Central memory CD8-positive, alpha-beta T cell (primary cell): ENCODE measurements at regions not wholly inside any gene's neighbourhood (a gene's known extent, or its start where the extent isn't known, plus 50 kb on each side); places are given as distances from the start of the nearest gene placed in this dataset.

Experiments
- ATAC-seq: fragments of 150-1000 bp; cut with Tn5 transposase; replicated peaks from 2 replicates; pipeline ENCODE4 v1.10.0; 2022; ENCODE audit warnings: mild to moderate bottlenecking, moderate FRiP score, moderate number of reproducible peaks; ENCODE audit not compliant: poor library complexity, severe bottlenecking; ENCODE audit errors: extremely low read depth
- DNase-seq, 2 donors: peaks; one replicate each; pipeline ENCODE4 v3.0.0; 2021; ENCODE audit warnings: low spot score in 2 of 2
- H3K27ac Mint-ChIP-seq: one replicate; pipeline ENCODE4 v1.8.0; 2022; ENCODE audit warnings: low read depth, mild to moderate bottlenecking, moderate library complexity, mixed read lengths
- H3K27me3 Mint-ChIP-seq: one replicate; pipeline ENCODE4 v1.8.0; 2022; ENCODE audit warnings: mixed read lengths
- H3K36me3 Mint-ChIP-seq: one replicate; pipeline ENCODE4 v1.8.0; 2022; ENCODE audit warnings: mild to moderate bottlenecking, moderate library complexity, mixed read lengths; ENCODE audit not compliant: insufficient read depth
- H3K4me1 Mint-ChIP-seq: one replicate; pipeline ENCODE4 v1.8.0; 2022; ENCODE audit warnings: mixed read lengths
- H3K4me3 Mint-ChIP-seq: one replicate; pipeline ENCODE4 v1.8.0; 2022; ENCODE audit warnings: mild to moderate bottlenecking, moderate library complexity, mixed read lengths
- H3K9me3 Mint-ChIP-seq: one replicate; pipeline ENCODE4 v1.8.0; 2022; ENCODE audit warnings: mixed read lengths

- Mint-ChIP-seq H3K4me1 (no peaks in the 10 kb centered on the region), H3K9me3 (peaks cover 26% of the 10 kb centered on the region), H3K36me3 (no peaks in the 10 kb centered on the region), H3K27ac (no peak overlapping the region), H3K4me3 (no peak overlapping the region), H3K27me3 (no peaks in the 10 kb centered on the region)
- no peak for DNase-seq
- ATAC-seq, result no peak
Observed at GRCh38 chr4:156173937-156174336, 220.3 kb upstream of the CTSO start.

DNA sequence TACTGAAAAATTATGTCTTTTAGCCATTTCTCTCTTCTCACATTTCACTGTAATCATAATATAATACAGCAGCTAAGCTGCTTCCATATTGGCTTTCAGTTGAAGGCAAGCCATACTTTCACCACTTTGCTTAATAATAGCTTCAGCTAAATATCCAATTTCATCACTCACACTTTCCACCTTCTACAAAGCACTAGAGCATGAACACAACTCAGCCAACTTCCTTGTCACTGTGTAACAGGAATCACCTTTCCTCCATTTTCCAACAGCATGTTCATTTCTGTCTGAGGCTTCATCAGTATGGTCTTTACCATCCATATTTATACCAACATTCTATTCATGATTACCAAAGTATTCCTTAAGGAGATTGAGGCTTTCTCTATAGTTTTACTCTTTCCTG, 219.8 kb upstream of the CTSO start:
- no peaks in the 10 kb centered on the region for H3K4me1 Mint-ChIP-seq
- H3K27ac Mint-ChIP-seq, result no peak overlapping the region
- DNase-seq (no peak), ATAC-seq (no peak)
- H3K4me3 Mint-ChIP-seq, result no peak overlapping the region
- H3K27me3 Mint-ChIP-seq, result no peaks in the 10 kb centered on the region
- H3K36me3 Mint-ChIP-seq, result no peaks in the 10 kb centered on the region
- peaks cover 26% of the 10 kb centered on the region for H3K9me3 Mint-ChIP-seq

DNA sequence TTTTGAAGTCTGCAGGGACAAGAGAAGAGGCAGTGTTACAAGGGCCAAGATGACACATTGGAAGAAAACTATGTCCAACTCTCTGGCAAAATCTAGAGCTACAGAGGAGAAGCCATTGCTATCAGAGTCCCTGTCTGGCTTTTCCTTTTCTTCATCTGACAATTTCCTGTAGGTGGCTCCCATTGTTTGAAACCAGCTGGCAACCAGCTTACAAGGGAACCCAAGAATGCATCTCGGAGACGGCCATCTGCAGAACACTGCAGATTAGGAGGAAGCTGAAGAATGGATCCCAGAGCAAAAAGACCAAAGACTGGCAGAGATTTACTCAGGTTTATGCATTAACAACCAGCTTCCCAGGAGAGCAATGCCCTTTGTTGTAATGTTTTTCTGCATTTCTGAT, 216.2 kb upstream of the CTSO start:
- ATAC-seq (no peak), DNase-seq (no peak)
- no peak overlapping the region for H3K4me3 Mint-ChIP-seq
- H3K9me3 Mint-ChIP-seq, result peaks cover 18% of the 10 kb centered on the region
- no peaks in the 10 kb centered on the region for H3K4me1 Mint-ChIP-seq
- H3K36me3 Mint-ChIP-seq, result no peaks in the 10 kb centered on the region
- H3K27me3 Mint-ChIP-seq, result no peaks in the 10 kb centered on the region
- no peak overlapping the region for H3K27ac Mint-ChIP-seq

DNA sequence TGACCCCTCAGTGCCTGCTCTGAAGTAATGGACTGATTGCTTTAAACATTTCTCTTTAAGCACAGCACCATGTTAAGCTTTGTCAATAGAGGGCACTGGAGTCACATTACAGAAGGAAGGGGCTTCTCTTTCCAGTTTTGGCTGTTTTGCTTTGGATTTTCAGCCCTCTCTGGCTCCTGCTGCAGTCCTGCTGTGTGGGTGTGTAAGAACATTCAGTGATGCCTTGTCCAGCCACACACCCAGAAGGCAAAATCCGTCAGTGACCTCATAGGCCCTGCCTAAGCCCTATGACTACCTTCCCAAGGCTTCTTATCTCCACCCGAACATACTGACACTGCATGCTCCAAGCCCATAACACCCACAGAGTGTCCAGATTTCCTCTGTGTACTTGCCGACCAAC, 215.3 kb upstream of the CTSO start:
- no peaks in the 10 kb centered on the region for H3K36me3 Mint-ChIP-seq
- no peaks in the 10 kb centered on the region for H3K27me3 Mint-ChIP-seq
- DNase-seq, result no peak
- no peaks in the 10 kb centered on the region for H3K4me1 Mint-ChIP-seq
- H3K4me3 Mint-ChIP-seq, result no peak overlapping the region
- peaks cover 21% of the 10 kb centered on the region for H3K9me3 Mint-ChIP-seq
- H3K27ac Mint-ChIP-seq, result no peak overlapping the region
- ATAC-seq, result no peak

DNA sequence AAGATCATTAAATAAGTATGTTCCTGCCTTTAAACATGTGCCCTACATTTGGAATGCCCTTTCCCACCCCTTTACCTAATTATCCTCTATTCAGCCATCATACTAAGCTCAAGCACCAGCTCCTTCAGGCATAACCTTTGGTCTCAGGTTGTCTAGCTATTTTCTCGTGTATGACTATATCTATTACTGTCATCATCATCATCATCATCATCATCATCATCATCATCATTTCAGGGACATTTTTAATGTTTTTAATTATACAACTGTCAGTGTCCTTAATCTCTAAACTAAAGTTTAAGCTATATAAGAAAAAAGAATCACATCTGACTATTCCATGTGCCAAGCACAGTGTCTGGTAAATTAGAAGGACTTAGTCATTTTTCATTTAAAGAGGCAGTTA, 214.6 kb upstream of the CTSO start:
- DNase-seq, result no peak
- ATAC-seq, result no peak
- H3K4me3 Mint-ChIP-seq, result no peak overlapping the region
- no peaks in the 10 kb centered on the region for H3K36me3 Mint-ChIP-seq
- H3K27me3 Mint-ChIP-seq, result no peaks in the 10 kb centered on the region
- H3K9me3 Mint-ChIP-seq, result peaks cover 21% of the 10 kb centered on the region
- H3K4me1 Mint-ChIP-seq, result no peaks in the 10 kb centered on the region
- no peak overlapping the region for H3K27ac Mint-ChIP-seq

- H3K27ac Mint-ChIP-seq, result no peak overlapping the region
- no peaks in the 10 kb centered on the region for H3K4me1 Mint-ChIP-seq
- DNase-seq (no peak), ATAC-seq (no peak)
- H3K4me3 Mint-ChIP-seq, result no peak overlapping the region
- no peaks in the 10 kb centered on the region for H3K36me3 Mint-ChIP-seq
- peaks cover 5% of the 10 kb centered on the region for H3K9me3 Mint-ChIP-seq
- no peaks in the 10 kb centered on the region for H3K27me3 Mint-ChIP-seq
Observed at GRCh38 chr4:156158747-156159146, 205.1 kb upstream of the CTSO start.

DNA sequence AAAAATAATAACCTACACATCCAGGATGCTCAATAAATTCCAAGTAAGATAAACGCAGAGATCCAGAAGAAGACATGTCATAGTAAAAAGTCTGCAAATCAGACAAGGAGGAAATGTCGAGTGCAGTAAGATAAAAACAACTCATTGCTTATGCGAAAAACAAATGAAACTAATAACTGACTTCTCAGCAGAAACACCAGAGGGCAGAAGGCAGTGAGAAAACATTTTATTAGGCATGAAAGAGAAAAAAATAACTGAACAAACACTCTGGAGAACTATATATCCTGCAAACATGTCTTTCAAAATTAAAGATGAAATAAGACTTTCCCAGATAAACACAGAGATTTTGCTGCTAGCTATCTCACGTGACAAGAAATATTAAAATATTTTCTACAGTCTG, 201.3 kb upstream of the CTSO start:
- H3K9me3 Mint-ChIP-seq, result peaks cover 13% of the 10 kb centered on the region
- H3K27me3 Mint-ChIP-seq, result no peaks in the 10 kb centered on the region
- no peak overlapping the region for H3K4me3 Mint-ChIP-seq
- no peak for ATAC-seq
- H3K36me3 Mint-ChIP-seq, result no peaks in the 10 kb centered on the region
- no peak overlapping the region for H3K27ac Mint-ChIP-seq
- no peaks in the 10 kb centered on the region for H3K4me1 Mint-ChIP-seq
- DNase-seq, result no peak

GRCh38 chr4:156146571-156146970, 192.9 kb upstream of the CTSO start:
- ATAC-seq, result no peak
- no peaks in the 10 kb centered on the region for H3K9me3 Mint-ChIP-seq
- H3K36me3 Mint-ChIP-seq, result no peaks in the 10 kb centered on the region

DNA sequence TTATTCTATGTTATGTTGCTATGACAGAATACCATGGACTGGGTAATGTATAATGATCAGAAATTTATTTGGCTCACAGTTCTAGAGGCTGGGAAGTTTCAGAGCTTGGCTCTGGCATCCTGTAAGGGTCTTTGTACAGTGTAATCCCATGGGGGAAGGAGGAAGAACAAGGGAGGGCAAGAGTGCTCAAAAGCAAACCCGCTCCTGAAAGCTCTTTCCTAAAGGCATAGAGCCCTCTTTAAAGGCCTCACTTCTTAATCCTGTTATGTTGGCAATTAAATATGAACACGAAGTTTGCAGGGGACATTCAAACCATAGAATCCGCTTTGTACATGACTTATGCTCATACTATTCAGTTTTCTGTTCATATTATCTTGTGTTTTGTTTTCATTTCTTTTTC, 191.3 kb upstream of the CTSO start:
- DNase-seq (no peak), ATAC-seq (no peak)
- Mint-ChIP-seq H3K9me3 (no peaks in the 10 kb centered on the region), H3K36me3 (no peaks in the 10 kb centered on the region), H3K27me3 (no peaks in the 10 kb centered on the region), H3K4me1 (no peaks in the 10 kb centered on the region), H3K4me3 (no peak overlapping the region), H3K27ac (no peak overlapping the region)

More at GRCh38 chr4:156146571-156146970, 192.9 kb upstream of the CTSO start:
- no peak for DNase-seq
- Mint-ChIP-seq H3K27me3 (no peaks in the 10 kb centered on the region), H3K4me3 (no peak overlapping the region), H3K4me1 (no peaks in the 10 kb centered on the region), H3K27ac (no peak overlapping the region)

DNA sequence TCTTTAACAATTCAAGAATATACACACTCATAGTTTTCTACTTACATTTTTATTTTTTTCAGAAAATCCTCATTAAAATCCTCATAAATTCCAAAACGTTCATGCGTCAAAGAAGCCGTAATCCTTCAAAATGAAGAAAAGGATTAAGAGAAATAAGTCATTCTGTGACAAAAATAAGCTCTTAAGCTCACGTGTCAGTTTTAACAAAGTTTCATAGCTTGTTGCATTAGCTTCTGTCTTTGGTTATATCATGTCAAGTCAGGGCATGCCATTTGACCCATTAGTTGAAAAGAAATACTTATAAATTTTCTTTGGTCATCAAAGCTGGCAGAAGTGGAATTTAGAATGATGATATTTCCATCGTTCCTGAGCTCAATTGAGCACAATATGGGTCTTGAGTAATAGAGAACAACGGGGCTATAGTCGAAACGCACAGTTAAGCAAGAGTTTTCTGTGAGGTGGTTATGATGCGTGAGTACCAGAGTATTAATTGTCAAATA, 185.2 kb upstream of the CTSO start:
- H3K36me3 Mint-ChIP-seq, result no peaks in the 10 kb centered on the region

DNA sequence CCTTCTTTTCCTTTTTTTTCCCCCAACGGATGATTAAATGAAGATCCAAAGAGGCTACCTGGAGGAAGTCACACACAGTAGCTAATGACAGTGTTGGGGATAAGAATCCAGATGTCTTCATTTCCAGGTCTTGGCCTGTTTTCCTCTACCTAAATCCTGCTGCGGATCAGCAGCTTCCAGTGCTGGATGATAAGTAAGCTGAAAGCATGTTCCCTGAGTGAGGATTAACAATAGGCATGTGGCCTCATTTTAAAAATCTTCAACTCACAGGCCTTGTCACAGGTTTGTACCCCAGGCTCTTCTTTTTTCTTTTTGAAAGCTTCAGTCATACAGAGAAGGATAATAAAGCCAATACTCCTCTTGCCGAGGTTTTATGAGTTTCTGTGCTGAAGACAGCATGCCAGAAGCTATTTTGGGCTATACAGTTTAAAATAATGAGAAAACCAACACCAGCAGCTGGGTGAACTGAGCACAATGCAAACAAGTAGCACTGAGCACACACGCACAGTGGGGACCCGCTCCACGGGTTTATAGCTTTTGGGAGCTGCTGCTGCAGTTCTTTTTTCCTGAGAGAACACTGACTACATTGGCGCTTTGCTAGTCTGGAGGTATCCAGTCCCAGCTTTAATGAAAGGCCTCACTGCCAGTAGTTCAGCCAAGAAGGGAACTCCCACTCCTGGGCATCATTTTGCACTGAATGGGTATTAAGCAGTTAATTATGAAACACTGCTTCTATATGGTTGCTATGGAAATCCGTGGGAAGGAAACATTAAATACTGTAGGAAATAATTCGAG, 184.2 kb upstream of the CTSO start:
- H3K27me3 Mint-ChIP-seq, result no peaks in the 10 kb centered on the region
- no peak overlapping the region for H3K27ac Mint-ChIP-seq
- H3K4me3 Mint-ChIP-seq, result no peak overlapping the region
- H3K9me3 Mint-ChIP-seq, result peaks cover 18% of the 10 kb centered on the region
- no peaks in the 10 kb centered on the region for H3K36me3 Mint-ChIP-seq
- DNase-seq, result no peak
- no peaks in the 10 kb centered on the region for H3K4me1 Mint-ChIP-seq
- ATAC-seq, result no peak

More for the DNA sequence above, 185.2 kb upstream of the CTSO start:
- Mint-ChIP-seq H3K4me3 (no peak overlapping the region), H3K9me3 (peaks cover 12% of the 10 kb centered on the region), H3K27me3 (no peaks in the 10 kb centered on the region), H3K4me1 (no peaks in the 10 kb centered on the region), H3K27ac (no peak overlapping the region)
- no peak for DNase-seq
- no peak for ATAC-seq

DNA sequence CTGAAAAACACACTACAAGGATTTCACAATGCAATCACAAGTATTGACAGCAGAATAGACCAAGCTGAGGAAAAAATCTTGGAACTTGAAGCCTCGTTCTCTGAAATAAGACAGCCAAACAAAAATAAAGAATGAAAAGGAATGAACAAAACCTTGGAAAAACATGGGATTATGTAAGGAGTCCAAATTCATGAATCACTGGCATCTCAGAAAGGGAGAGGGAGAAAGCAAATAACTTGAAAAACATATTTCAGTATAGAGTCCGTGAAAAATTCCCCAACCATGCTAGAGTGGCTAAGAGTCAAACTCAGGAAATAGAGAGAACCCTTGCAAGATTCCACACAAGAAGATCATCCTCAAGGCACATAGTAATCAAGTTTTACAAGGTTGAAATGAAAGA, 178.5 kb upstream of the CTSO start:
- no peak overlapping the region for H3K4me3 Mint-ChIP-seq
- H3K36me3 Mint-ChIP-seq, result no peaks in the 10 kb centered on the region
- no peaks in the 10 kb centered on the region for H3K27me3 Mint-ChIP-seq
- H3K4me1 Mint-ChIP-seq, result no peaks in the 10 kb centered on the region
- no peak for ATAC-seq
- peaks cover 17% of the 10 kb centered on the region for H3K9me3 Mint-ChIP-seq
- DNase-seq, result no peak
- no peak overlapping the region for H3K27ac Mint-ChIP-seq

GRCh38 chr4:156128616-156129015, 174.9 kb upstream of the CTSO start:
- DNase-seq, result no peak
- peaks cover 4% of the 10 kb centered on the region for H3K9me3 Mint-ChIP-seq
- no peaks in the 10 kb centered on the region for H3K36me3 Mint-ChIP-seq
- no peaks in the 10 kb centered on the region for H3K4me1 Mint-ChIP-seq
- H3K27me3 Mint-ChIP-seq, result no peaks in the 10 kb centered on the region
- no peak overlapping the region for H3K4me3 Mint-ChIP-seq
- no peak for ATAC-seq
- no peak overlapping the region for H3K27ac Mint-ChIP-seq
